Fibroblast of lung (primary cell): ENCODE measurements at regions not wholly inside any gene's neighbourhood (a gene's known extent, or its start where the extent isn't known, plus 50 kb on each side); places are given as distances from the start of the nearest gene placed in this dataset.
"Not testable (repeated sequence)": the region's sequence is repeated elsewhere in the genome, so short reads cannot be mapped to it uniquely, and the experiment has no call there.

Experiments
- DNase-seq, 2 donors: peaks; one replicate each; pipeline versions ENCODE4 v3.0.0 to v3.0.0-alpha.2; 2010; ENCODE audit warnings: low read depth in 2 of 2
- H2AFZ ChIP-seq: 2 replicates; pipeline ENCODE4 v1.5.1; 2012; ENCODE audit warnings: low read length, control low read depth, inconsistent platforms
- H3K27ac ChIP-seq: 2 replicates; pipeline ENCODE4 v1.5.1; 2011; ENCODE audit warnings: low read length, control low read depth; ENCODE audit not compliant: insufficient read depth
- H3K27me3 ChIP-seq: 2 replicates; pipeline ENCODE4 v1.5.1; 2011; ENCODE audit warnings: mild to moderate bottlenecking, low read length; ENCODE audit not compliant: control insufficient read depth, insufficient read depth
- H3K36me3 ChIP-seq: 2 replicates; pipeline ENCODE4 v1.5.1; 2011; ENCODE audit warnings: low read length; ENCODE audit not compliant: control insufficient read depth, insufficient read depth
- H3K4me1 ChIP-seq: 2 replicates; pipeline ENCODE4 v1.5.1; 2011; ENCODE audit warnings: low read length; ENCODE audit not compliant: control insufficient read depth, insufficient read depth; ENCODE audit errors: extremely low read depth
- H3K4me2 ChIP-seq: 2 replicates; pipeline ENCODE4 v1.5.1; 2011; ENCODE audit warnings: low read length, control low read depth; ENCODE audit not compliant: insufficient read depth; ENCODE audit errors: extremely low read depth
- H3K4me3 ChIP-seq, 4 experiments: fragments of 200-600 bp in 1 of 4; sonication (generic) in 1 of 4; replicated peaks in 1 of 4; 2 replicates each; pipeline ENCODE4 v1.5.1; 2011 to 2016; ENCODE audit warnings: low read length in 4 of 4, low read depth in 3 of 4, mild to moderate bottlenecking in 3 of 4, control low read depth in 2 of 4, inconsistent platforms in 1 of 4, mixed read lengths in 1 of 4; ENCODE audit not compliant: insufficient read depth in 1 of 4; ENCODE audit errors: control extremely low read depth in 1 of 4
- H3K79me2 ChIP-seq: 2 replicates; pipeline ENCODE4 v1.5.1; 2012; ENCODE audit warnings: mild to moderate bottlenecking, low read length, inconsistent platforms; ENCODE audit not compliant: control insufficient read depth, insufficient read depth
- H3K9ac ChIP-seq: 2 replicates; pipeline ENCODE4 v1.5.1; 2011; ENCODE audit warnings: mild to moderate bottlenecking, low read length, control low read depth; ENCODE audit not compliant: insufficient read depth
- H3K9me3 ChIP-seq: 2 replicates; pipeline ENCODE4 v1.5.1; 2012; ENCODE audit warnings: low read depth, low read length; ENCODE audit not compliant: control insufficient read depth, insufficient read depth
- H4K20me1 ChIP-seq: 2 replicates; pipeline ENCODE4 v1.5.1; 2011; ENCODE audit warnings: low read length; ENCODE audit not compliant: control insufficient read depth, insufficient read depth; ENCODE audit errors: extremely low read depth
- EZH2 ChIP-seq: IDR thresholded peaks from 2 replicates; pipeline ENCODE4 v1.5.1; 2012; ENCODE audit warnings: low read length, control low read depth, mild to moderate bottlenecking; ENCODE audit errors: missing control alignments
- TF ChIP-seq, protein P1 (sequence below), 2 donors: IDR thresholded peaks in 1 of 2; conservative IDR thresholded peaks in 1 of 2; 1 replicate in 1 of 2; 2 replicates in 1 of 2; pipeline ENCODE4 v1.5.1; 2011 to 2012; ENCODE audit warnings: low read length in 2 of 2, control low read depth in 1 of 2, inconsistent platforms in 1 of 2, low read depth in 1 of 2, mild to moderate bottlenecking in 1 of 2

- Histone ChIP-seq H4K20me1 (no peaks in the 10 kb centered on the region), H3K4me2 (no peak overlapping the region), H3K4me1 (no peaks in the 10 kb centered on the region), H3K36me3 (no peaks in the 10 kb centered on the region), H3K27ac (no peak overlapping the region), H2AFZ (no peak overlapping the region), H3K9me3 (no peaks in the 10 kb centered on the region), H3K79me2 (no peaks in the 10 kb centered on the region), H3K4me3 (no peak overlapping the region), H3K27me3 (no peaks in the 10 kb centered on the region), H3K9ac (no peak overlapping the region)
- TF ChIP-seq, protein P1, sequence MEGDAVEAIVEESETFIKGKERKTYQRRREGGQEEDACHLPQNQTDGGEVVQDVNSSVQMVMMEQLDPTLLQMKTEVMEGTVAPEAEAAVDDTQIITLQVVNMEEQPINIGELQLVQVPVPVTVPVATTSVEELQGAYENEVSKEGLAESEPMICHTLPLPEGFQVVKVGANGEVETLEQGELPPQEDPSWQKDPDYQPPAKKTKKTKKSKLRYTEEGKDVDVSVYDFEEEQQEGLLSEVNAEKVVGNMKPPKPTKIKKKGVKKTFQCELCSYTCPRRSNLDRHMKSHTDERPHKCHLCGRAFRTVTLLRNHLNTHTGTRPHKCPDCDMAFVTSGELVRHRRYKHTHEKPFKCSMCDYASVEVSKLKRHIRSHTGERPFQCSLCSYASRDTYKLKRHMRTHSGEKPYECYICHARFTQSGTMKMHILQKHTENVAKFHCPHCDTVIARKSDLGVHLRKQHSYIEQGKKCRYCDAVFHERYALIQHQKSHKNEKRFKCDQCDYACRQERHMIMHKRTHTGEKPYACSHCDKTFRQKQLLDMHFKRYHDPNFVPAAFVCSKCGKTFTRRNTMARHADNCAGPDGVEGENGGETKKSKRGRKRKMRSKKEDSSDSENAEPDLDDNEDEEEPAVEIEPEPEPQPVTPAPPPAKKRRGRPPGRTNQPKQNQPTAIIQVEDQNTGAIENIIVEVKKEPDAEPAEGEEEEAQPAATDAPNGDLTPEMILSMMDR (conservative IDR thresholded peaks at IDR 0.05 in 1 of 2, IDR thresholded peaks at IDR 0.05 in 1 of 2; ENCODE audit: low read depth in 1 of 2, low read length in 2 of 2) = no peak
- no peak for TF ChIP-seq EZH2
- no peak for DNase-seq
Observed at GRCh38 chr16:13845232-13845631, 74.7 kb upstream of the ERCC4 start.

- Histone ChIP-seq H3K79me2 (no peaks in the 10 kb centered on the region), H3K9me3 (no peaks in the 10 kb centered on the region), H3K4me2 (no peak overlapping the region), H3K4me3 (no peak overlapping the region), H3K27ac (no peak overlapping the region), H2AFZ (no peak overlapping the region), H3K27me3 (no peaks in the 10 kb centered on the region), H3K4me1 (no peaks in the 10 kb centered on the region), H4K20me1 (no peaks in the 10 kb centered on the region), H3K9ac (no peak overlapping the region), H3K36me3 (no peaks in the 10 kb centered on the region)
- DNase-seq = no peak
- TF ChIP-seq EZH2 = no peak
- TF ChIP-seq, protein P1 (conservative IDR thresholded peaks at IDR 0.05 in 1 of 2, IDR thresholded peaks at IDR 0.05 in 1 of 2; ENCODE audit: low read depth in 1 of 2, low read length in 2 of 2) = no peak
Observed at GRCh38 chr16:13848795-13849194, 71.2 kb upstream of the ERCC4 start.

DNA sequence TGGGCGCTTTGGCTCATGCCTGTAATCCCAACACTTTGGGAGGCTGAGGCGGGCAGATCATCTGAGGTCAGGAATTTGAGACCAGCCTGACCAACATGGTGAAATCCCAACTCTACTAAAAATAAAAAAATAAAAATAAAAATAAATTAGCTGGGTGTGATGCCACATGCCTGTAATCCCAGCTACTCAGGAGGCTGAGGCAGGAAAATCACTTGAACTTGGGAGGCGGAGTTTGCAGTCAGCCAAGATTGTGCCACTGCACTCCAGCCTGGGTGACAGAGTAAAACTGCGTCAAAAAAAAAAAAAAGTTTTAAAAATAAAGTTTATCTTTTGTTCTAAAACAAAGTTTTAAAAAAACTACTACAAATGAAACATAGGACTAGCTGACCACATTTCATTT lies 69.8 kb upstream of the ERCC4 start:
- not testable (repeated sequence) for H3K79me2 ChIP-seq, H2AFZ ChIP-seq, H4K20me1 ChIP-seq, H3K27me3 ChIP-seq, H3K4me2 ChIP-seq, H3K9ac ChIP-seq, H3K4me3 ChIP-seq, H3K36me3 ChIP-seq, DNase-seq, H3K9me3 ChIP-seq, H3K4me1 ChIP-seq, H3K27ac ChIP-seq

GRCh38 chr16:13852827-13853226 lies 67.1 kb upstream of the ERCC4 start:
- no peak for DNase-seq
- no peaks in the 10 kb centered on the region for H3K9me3 ChIP-seq
- H3K27ac ChIP-seq = no peak overlapping the region
- H3K9ac ChIP-seq = no peak overlapping the region
- no peak overlapping the region for H3K4me3 ChIP-seq
- H3K36me3 ChIP-seq = no peaks in the 10 kb centered on the region
- TF ChIP-seq EZH2 = no peak
- TF ChIP-seq, protein P1 (conservative IDR thresholded peaks at IDR 0.05 in 1 of 2, IDR thresholded peaks at IDR 0.05 in 1 of 2; ENCODE audit: low read depth in 1 of 2, low read length in 2 of 2) = no peak
- H3K4me2 ChIP-seq = no peak overlapping the region
- H3K79me2 ChIP-seq = no peaks in the 10 kb centered on the region
- H4K20me1 ChIP-seq = no peaks in the 10 kb centered on the region
- no peaks in the 10 kb centered on the region for H3K4me1 ChIP-seq
- no peaks in the 10 kb centered on the region for H3K27me3 ChIP-seq
- no peak overlapping the region for H2AFZ ChIP-seq
